GM18505 (cell line): ENCODE measurements at regions not wholly inside any gene's neighbourhood (a gene's known extent, or its start where the extent isn't known, plus 50 kb on each side); places are given as distances from the start of the nearest gene placed in this dataset.

ENCODE experiments used
- ATAC-seq: cut with Tn5 transposase; IDR thresholded peaks from one replicate; pipeline ENCODE4 v1.9.1; 2021; ENCODE audit not compliant: unreplicated experiment
- POLR2A ChIP-seq: IDR thresholded peaks from 4 replicates; pipeline ENCODE4 v1.6.1; 2011; ENCODE audit warnings: borderline replicate concordance; ENCODE audit not compliant: insufficient read depth, insufficient read length; ENCODE audit errors: extremely low read depth

DNA sequence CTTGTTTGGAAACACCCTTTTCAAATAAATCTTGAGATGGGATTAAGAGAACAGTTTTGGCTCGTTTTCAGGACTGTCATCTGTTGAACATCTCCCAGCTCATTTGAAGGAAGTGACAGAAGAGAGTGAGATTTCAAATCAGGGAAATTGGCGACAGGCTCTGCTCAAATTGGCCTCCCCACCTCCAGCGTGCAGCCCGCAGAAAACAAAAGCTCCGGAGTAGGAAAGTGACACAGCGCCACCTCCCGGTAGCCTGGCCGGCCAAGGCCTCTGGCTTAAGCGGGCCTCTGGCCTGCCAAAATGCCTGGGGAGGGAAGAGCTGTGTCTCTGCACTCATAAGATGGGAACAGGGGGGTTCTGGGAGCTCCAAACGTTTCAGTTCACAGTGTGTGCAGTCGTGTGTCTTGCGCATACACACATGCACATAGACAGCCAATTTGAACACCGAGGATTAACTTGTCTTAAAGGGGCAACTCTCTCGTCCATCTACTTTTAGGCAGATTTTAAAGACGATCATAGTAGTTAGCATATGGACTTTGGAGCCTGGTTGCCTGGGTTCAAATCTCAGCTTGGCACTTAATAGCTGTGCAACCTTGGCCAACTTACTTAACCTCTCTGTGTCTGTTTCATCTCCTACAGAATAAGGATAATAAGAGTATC lies 132.7 kb upstream of the RCN1 start:
- peak; percentile 80 for ATAC-seq
- TF ChIP-seq POLR2A = no peak

GRCh38 chr11:31957674-31958073 lies 133.2 kb upstream of the RCN1 start:
- no peak for ATAC-seq
- TF ChIP-seq POLR2A = no peak

DNA sequence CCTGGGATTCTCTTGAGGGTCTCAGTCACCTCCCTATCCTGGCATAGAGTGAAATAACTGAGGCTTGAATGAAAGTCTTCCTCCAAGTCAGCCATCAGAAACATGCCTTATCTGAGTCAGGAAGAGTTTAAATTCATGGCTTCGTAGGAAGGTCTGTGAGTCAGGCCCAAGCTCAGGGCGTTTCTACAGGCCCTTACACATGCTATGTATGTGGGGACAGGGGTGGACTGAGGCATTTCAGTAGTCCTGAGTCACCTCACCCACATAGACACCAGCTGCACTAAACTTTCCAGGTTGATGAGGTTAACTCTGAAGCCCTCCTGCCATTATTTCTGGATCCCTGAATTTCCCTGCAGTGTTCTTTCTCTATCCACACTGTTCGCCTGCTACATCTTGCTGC lies 134.6 kb upstream of the RCN1 start:
- no peak for ATAC-seq
- no peak for TF ChIP-seq POLR2A

DNA sequence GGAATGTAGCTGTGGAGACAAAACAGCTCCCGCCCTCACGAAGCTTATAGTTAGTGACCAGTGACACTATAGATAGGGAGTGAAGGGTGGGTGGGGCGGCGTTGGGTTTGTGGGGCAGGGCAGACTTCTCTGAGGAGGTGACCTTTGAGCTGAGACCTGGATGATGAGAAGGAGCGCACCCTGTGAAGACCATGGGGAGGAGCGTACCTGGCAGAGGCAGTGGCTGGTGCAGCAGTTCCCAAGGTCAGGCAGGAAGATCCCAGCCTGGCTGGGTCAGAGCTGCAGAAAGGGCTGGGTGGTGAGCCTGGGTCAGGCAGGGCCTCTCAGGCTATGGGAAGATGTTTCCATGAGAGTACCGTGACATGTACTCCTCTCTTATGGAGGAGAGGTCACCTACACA lies 135.0 kb upstream of the RCN1 start:
- ATAC-seq = no peak
- TF ChIP-seq POLR2A = no peak

- no peak for ATAC-seq
- no peak for TF ChIP-seq POLR2A
Measured at GRCh38 chr11:31953803-31954327, 137.0 kb upstream of the RCN1 start.

DNA sequence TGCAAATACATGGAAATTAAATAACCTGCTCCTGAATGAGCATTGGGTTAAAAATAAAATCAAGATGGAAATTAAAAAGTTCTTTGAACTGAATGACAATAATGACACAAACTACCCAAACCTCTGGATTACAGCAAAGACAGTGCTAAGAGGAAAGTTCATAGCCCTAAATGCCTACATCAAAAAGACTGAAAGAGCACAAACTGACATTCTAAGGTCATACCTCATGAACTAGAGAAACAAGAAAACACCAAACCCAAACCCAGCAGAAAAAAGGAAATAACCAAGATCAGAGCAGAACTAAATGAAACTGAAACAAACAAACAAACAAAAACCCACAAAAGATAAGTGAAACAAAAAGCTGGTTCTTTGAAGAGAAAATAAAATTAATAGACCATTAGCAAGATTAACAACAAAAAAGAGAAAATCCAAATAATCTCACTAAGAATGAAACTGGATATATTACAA lies 138.6 kb upstream of the PAX6 start:
- peak; percentile 69 for ATAC-seq

DNA sequence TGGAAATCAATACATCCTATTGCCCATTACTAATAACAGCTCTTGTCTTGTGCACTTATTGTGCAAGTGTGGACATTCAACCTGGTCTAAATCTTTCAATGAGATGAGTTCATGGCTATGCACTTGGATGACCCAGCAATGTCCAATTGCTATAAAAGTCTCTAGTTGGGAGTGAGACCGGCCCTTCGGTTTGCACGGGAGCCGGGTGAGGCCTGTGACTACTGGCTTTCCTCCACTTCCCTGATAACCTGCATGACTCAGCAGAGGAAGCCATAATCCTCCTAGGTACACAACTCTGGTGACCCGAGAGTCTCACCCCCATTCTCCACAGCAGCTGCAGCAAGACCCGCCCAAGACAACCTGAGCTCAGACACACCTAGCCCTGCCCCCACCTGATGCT lies 135.9 kb upstream of the PAX6 start:
- ATAC-seq = no peak
- TF ChIP-seq POLR2A = no peak

DNA sequence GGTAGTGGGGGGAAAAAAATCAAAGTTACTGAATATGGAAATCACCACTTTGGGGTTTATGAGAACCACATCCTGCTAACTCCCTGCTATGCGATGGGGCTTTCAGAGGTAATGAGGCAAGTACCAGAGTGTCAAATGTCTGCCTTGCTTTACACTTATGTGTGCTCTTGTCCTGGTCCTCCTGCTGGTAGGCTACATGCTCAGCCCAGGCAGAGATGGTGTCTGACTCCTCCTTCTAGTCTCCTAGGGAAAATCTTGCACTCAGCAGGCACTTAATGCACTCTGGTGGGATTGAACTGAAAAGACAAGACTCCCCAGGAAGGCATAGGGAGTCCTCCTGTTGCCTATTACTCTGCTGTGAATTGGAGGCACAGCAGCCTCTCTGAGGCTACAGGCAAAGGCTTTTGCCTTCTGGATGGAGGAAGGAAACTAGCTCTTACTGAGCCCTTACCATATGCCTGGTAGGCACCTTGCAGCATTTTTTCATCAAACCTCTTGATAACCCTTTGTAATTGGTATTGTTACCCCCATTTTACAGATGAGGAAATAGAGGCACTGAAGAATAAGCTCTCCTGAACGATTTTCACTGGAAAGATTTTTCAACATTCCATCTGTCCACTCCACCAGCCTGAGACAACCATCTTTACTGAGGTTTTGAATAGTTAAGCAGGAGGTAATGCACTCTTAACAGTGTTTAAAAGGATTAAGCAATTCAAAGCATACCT lies 132.1 kb upstream of the PAX6 start:
- ATAC-seq = peak; percentile 88
- no peak for TF ChIP-seq POLR2A

- TF ChIP-seq POLR2A = no peak
- ATAC-seq = no peak
Measured at GRCh38 chr11:31940371-31941037, 129.4 kb upstream of the PAX6 start.

DNA sequence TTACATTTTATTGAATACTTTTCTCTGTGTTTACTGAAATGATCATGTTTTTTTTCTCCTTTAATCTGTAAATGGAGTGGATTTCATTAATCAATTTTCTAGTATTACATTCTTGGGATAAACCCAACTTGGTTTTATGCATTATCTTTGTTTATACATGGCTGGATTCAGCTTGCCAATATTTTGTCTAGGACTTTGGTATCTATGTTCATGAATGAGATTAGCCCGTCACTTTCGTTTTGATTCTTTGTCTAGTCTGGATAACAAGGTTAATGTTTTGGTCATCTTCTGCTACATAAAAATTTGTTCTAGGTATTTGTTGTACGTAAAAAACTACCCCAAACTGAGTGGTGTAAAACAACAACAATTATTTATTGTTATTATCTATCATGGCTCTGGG lies 127.9 kb upstream of the PAX6 start:
- no peak for ATAC-seq
- no peak for TF ChIP-seq POLR2A

GRCh38 chr11:31936312-31936711 lies 125.2 kb upstream of the PAX6 start:
- no peak for TF ChIP-seq POLR2A
- ATAC-seq = no peak

GRCh38 chr11:31932879-31933278 lies 121.8 kb upstream of the PAX6 start:
- ATAC-seq = no peak
- no peak for TF ChIP-seq POLR2A

DNA sequence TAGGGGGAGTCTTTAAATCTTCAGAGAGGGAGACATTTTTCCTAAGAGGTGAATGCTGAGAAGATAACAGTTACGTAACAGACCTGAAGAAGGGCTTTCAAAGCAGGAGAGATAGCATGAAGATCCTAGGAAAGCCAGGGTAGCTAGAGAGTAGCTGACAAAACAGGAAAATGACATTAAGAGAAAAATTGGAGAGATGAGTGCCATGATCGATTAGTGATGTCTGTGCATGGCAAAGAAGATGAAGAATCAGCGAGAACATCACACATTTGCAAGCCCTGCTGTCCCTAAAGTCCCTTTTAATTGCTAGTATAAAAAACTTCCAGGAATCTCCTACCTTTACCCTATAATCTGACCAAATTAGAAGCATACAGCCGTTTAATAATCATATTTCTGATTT lies 116.9 kb upstream of the PAX6 start:
- ATAC-seq = no peak
- TF ChIP-seq POLR2A = no peak
